ENCODE measurements at regions not wholly inside any gene's neighbourhood (a gene's known extent, or its start where the extent isn't known, plus 50 kb on each side); places are given as distances from the start of the nearest gene placed in this dataset.
"Not testable (repeated sequence)": the region's sequence is repeated elsewhere in the genome, so short reads cannot be mapped to it uniquely, and the experiment has no call there.

GRCh38 chr7:125915381-125915948, 985.8 kb upstream of the POT1 start:
- TF ChIP-seq, protein P1, sequence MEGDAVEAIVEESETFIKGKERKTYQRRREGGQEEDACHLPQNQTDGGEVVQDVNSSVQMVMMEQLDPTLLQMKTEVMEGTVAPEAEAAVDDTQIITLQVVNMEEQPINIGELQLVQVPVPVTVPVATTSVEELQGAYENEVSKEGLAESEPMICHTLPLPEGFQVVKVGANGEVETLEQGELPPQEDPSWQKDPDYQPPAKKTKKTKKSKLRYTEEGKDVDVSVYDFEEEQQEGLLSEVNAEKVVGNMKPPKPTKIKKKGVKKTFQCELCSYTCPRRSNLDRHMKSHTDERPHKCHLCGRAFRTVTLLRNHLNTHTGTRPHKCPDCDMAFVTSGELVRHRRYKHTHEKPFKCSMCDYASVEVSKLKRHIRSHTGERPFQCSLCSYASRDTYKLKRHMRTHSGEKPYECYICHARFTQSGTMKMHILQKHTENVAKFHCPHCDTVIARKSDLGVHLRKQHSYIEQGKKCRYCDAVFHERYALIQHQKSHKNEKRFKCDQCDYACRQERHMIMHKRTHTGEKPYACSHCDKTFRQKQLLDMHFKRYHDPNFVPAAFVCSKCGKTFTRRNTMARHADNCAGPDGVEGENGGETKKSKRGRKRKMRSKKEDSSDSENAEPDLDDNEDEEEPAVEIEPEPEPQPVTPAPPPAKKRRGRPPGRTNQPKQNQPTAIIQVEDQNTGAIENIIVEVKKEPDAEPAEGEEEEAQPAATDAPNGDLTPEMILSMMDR (IDR thresholded peaks at IDR 0.05): not testable (repeated sequence)
- not testable (repeated sequence) for TF ChIP-seq POLR2A (IDR thresholded peaks at IDR 0.05)

Data from thyroid gland (tissue), 4 donors.